NCI-H146 (cell line): ENCODE measurements at regions not wholly inside any gene's neighbourhood (a gene's known extent, or its start where the extent isn't known, plus 50 kb on each side); places are given as distances from the start of the nearest gene placed in this dataset.
"Not testable (repeated sequence)": the region's sequence is repeated elsewhere in the genome, so short reads cannot be mapped to it uniquely, and the experiment has no call there.

ENCODE experiments used
- DNase-seq: peaks from one replicate; lab custom pipeline; 2025; lab: John Stamatoyannopoulos, UW

- no peak for DNase-seq
These were observed 50.0 kb upstream of the RASGRP1 start for GRCh38 chr15:38614621-38615020.

- DNase-seq: no peak
These were observed 53.2 kb upstream of the RASGRP1 start for GRCh38 chr15:38617831-38618230.

DNA sequence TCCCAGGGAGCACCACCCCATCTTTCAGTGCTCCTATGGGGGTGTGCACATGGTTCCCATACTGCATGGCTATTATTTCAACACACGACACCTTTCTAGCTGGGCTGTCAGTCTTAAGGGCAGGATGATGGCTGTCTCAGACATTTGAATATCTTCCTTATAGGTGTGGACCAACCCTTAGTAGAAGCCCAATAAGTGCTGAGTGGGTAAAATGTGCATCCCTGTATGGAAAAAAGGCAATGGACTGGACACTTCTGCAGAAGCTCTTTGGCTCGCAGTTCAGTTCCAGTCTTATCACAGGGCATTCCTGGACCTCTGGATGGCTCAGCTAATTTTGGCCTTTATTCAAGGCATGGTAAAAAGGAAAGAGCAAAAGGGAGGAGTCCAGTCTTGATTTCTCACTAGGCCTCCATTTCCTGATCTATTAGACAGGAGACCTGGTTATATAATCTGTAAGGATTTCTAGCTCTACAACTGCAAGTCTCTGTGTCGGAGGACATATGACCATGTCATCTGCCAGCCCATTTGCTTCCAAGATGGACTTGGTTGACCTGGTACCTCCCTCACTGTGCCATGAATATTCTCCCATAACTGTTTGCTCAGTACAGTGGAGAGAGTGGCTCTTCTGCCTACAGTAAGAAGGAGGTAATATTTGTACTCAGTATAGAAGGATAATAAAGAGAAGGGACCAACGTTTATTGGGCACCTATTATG is 53.8 kb upstream of the RASGRP1 start:
- DNase-seq: no peak

GRCh38 chr15:38620098-38620497 is 55.5 kb upstream of the RASGRP1 start:
- DNase-seq: no peak

- DNase-seq: no peak
These were observed 56.4 kb upstream of the RASGRP1 start for GRCh38 chr15:38620851-38621594.

GRCh38 chr15:38622304-38622703 is 57.7 kb upstream of the RASGRP1 start:
- no peak for DNase-seq

GRCh38 chr15:38622908-38623307 is 58.3 kb upstream of the RASGRP1 start:
- DNase-seq: no peak

- DNase-seq: no peak
These were observed 59.1 kb upstream of the RASGRP1 start for GRCh38 chr15:38623744-38624143.

DNA sequence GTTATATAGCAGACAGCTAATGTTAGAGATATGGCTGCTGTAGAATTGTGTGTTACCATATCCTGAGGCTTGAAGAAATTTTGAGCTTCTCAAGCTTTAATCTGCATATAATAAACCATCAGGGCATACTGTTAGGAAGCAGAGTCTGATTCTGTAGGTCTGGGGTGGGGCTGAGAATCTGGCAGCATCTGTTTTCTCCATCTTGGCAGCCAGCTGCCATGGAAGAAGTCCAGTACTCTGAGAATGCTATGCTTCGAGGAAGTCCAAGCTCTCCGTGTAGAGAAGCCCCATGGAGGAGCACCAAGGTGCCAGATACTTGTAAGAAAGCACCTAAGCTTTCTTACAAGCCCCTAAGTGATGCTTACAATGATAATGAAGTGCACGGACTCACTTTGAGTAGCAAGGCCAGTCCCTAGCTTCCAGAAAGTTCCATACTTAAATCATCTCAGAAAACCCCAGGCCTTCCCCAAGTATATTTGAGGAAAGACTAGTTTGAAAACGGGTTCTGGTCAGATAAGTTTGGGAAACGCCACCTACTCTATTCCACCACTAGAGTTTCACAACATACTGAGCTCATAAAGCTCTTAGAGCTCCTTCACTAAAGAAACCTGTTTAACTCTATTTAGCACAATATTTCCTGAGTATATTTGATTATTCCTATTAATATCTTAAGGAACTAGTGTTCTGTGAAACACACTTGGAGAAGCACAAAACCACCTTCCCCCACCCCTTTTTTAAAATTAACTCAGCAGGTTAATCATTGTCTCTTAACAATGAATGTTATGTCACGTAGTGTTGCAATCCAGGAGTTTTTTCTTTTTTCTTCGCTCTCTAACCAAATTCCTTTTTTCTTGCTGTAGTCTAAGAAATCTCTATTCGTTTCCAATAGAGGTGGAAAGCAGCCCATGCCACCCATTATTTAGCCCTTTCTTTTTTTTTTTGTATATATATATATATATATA is 59.9 kb upstream of the RASGRP1 start:
- DNase-seq: no peak

DNA sequence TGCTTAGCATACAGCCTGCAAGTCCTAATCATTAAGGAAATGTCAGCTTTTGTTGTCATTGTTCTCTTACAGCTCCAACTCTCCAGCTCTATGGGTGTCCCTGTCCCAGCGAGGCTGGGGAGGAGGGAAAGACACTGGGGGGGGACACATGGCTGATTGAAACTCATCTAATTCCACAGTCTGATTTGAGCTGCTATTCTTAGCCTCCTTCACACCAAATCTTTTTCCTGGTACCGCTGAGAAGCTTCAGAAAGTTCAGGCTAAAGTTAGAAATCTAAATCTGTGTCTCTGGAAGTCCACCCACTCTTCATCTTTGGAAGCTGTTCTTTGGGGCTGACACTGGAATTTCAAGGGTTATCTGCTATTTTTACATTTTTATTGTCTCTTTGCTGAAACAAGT is 61.3 kb upstream of the RASGRP1 start:
- no peak for DNase-seq

GRCh38 chr15:38626443-38627050 is 61.9 kb upstream of the RASGRP1 start:
- no peak for DNase-seq

GRCh38 chr15:38627689-38628277 is 63.2 kb upstream of the RASGRP1 start:
- DNase-seq: no peak

GRCh38 chr15:38631119-38632075 is 66.8 kb upstream of the RASGRP1 start:
- DNase-seq: no peak

- DNase-seq: no peak
These were observed 70.6 kb upstream of the RASGRP1 start for GRCh38 chr15:38635170-38635569.

DNA sequence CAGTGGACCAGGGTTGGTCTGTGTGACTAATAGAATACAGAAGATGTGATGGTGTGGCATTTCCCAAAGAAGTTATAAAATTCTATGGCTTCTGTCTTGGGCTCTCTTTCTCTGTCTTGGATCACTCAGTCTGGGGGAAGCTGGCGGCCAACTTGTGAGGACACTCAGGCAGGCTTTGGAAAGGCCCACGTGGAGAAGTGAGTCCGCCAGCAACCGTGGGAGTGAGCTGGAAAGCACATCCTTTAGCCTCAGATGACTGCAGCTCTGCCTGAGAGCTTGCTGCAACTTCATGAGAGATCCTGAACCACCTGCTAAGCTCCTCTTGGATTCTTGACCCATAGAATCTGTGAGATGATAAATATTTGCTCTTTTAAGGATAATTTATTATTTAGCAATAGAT is 72.0 kb upstream of the RASGRP1 start:
- DNase-seq: no peak

- no peak for DNase-seq
These were observed 73.5 kb upstream of the RASGRP1 start for GRCh38 chr15:38638126-38638525.

DNA sequence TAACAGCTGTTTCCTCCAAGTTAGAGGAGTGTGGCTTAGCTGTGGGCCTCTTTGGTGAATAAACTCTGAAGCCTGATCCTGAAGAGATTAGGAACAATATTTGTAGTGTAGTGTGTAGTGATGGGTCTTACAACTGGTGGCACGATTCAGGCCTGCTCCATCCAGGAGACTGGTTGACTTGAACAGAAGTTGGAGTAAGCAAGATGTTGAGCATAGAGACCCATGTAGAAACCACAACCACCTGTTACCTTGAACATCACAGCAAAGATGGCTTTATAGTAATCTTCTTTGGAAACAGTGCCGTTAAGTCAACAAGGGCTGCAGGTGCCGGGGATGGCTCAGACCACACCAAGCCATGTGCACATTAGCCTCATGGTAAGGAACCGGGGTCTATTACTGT is 74.2 kb upstream of the RASGRP1 start:
- no peak for DNase-seq

DNA sequence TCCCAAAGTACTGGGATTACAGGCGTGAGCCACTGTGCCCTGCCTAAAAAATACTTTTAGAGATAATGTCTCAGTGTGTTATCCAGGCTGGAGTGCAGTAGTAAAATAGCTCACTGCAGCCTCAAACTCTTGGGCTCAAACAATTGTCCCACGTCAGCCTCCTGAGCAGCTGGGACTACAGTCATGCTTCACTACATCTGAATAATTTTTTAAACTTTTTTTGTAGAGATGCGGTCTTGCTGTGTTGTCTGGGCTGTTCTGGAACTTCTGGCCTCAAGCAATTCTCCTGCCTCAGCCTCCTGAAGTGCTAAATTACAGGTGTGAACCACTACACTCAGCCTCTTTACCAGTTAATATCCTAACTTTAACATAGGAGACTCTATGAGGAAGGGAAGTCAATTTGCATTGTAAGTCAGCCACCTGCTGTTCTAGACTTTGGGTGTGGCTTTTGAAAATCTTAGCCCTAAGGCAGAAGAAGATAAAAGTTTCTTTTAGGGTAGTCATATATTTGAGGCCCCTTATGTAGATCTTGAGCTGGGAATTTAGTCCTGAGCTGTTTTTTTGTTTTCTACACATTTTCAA is 78.2 kb upstream of the RASGRP1 start:
- no peak for DNase-seq

GRCh38 chr15:38644353-38644752 is 79.7 kb upstream of the RASGRP1 start:
- DNase-seq: not testable (repeated sequence)

DNA sequence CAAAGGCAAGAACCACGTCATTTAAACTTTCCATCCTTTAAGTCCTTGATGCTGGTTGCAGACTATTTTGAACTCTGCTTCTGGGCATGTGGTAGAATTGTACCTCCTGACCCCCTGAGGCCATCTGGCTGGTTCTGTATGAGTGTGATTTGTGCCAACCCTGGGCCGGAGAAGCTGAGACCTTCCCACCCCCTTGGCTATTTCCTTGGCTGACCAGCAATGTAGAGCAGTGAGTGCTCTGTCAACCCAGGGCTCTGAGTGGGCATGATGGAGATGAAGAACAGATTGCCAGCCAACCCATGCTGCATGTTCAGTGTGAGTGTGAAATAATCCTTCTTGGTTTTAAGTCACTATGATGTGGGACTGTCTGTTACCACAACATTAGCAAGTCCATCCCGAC is 82.1 kb upstream of the RASGRP1 start:
- no peak for DNase-seq
